ENCODE measurements at regions not wholly inside any gene's neighbourhood (a gene's known extent, or its start where the extent isn't known, plus 50 kb on each side); places are given as distances from the start of the nearest gene placed in this dataset.
"Not testable (repeated sequence)": the region's sequence is repeated elsewhere in the genome, so short reads cannot be mapped to it uniquely, and the experiment has no call there.

GRCh38 chr2:87198422-87198821 lies 176.8 kb upstream of the PLGLB1 start:
- DNase-seq (ENCODE audit: low spot score): not testable (repeated sequence)

GRCh38 chr2:87199228-87199627 lies 177.6 kb upstream of the PLGLB1 start:
- DNase-seq (ENCODE audit: low spot score): not testable (repeated sequence)

GRCh38 chr2:87204569-87205147 lies 183.0 kb upstream of the PLGLB1 start:
- not testable (repeated sequence) for DNase-seq (ENCODE audit: low spot score)

DNA sequence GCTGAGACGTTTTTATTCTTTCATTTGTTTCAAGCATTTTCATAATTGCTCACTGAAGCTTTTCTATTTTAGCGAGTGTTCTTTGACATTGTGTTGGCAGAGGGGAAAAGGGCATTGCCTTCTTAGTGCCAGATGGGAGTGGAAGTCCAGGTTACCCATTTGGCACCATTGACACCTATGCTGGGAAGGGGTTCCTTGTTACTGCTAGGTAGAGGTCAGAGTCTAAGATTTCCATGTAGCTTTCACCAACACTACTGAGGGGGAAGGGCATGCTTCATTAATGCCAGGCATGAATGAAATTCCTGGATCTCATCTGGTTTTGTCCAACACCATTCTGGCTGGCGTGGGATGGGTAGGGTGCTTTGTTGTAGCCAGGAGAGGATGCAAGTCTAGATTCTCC lies 191.3 kb upstream of the PLGLB1 start:
- DNase-seq (ENCODE audit: low spot score): not testable (repeated sequence)

DNA sequence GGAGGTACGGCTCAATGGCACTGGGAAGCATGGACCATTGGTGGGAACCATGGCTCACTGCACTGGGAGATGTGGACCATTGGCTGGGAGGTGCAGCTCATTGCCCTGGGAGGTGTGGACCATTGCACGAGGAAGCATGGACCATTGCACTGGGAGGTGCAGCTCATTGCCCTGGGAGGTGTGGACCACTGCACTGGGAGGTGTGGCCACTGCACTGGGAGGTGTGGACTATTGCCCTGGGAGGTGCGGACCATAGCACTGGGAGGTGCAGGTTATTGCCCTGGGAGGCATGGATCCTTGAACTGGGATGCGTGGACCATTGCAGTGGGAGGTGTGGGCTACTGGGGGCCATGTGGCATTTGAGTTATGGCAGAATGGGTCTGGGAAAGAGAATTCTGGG lies 195.4 kb upstream of the PLGLB1 start:
- not testable (repeated sequence) for DNase-seq (ENCODE audit: low spot score)

- DNase-seq (ENCODE audit: low spot score): not testable (repeated sequence)
Measured at GRCh38 chr2:87217741-87218410, 196.2 kb upstream of the PLGLB1 start.

DNA sequence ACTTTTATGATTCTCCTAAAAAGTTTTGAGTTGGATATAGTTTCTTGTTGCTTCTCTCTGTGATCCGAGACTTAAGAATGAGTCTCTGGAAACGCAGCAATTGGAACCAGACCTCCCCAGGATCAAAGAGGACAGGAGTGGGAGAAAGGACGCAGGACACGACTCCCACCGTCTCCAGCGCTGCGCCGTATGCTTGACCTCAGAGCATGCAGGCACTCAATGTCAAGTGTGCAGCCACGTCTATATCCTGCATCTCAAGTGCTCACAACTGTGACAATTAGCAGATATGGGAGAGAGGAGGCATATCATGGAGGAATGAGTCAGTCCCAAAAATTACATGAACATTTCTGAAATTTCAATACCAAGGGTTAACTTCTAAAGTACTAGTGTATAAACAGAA lies 199.0 kb upstream of the PLGLB1 start:
- not testable (repeated sequence) for DNase-seq (ENCODE audit: low spot score)

- DNase-seq (ENCODE audit: low spot score): not testable (repeated sequence)
Measured at GRCh38 chr2:87222131-87222530, 200.5 kb upstream of the PLGLB1 start.

GRCh38 chr2:87223873-87224272 lies 202.2 kb upstream of the PLGLB1 start:
- DNase-seq (ENCODE audit: low spot score): not testable (repeated sequence)

GRCh38 chr2:87229091-87229689 lies 207.5 kb upstream of the PLGLB1 start:
- not testable (repeated sequence) for DNase-seq (ENCODE audit: low spot score)

GRCh38 chr2:87229964-87230363 lies 208.3 kb upstream of the PLGLB1 start:
- DNase-seq (ENCODE audit: low spot score): not testable (repeated sequence)

DNA sequence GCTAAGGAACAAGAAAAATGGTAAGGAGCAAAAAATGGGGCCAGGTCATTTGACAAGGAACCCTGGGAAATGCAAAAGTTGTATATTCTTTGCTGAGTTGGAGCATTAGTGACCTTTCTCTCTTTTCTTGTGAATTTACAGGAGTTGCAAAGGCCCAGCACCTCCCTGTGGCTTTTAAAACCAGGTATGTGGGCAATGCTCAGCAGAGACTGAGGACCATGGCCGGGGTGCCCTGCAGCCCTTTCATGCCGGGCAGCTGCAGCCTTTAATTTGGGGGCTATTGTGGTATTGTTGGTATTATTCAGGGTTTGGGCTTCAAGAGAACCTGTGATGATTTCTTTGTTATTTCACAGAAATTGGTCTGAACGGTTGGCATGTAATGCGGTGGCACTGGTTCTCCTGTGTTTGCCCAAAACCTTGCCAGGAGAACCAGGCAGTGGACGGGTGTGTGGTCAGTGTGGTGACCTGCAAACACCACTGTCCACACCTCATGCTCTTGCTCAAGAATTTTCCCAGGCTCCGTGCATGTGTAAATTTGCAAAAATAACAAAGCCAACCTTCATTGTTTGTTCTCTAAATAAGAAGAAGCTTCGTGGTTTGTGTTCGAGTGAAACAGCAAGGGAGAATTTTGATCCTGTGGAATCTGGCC lies 213.8 kb upstream of the PLGLB1 start:
- DNase-seq (ENCODE audit: low spot score): not testable (repeated sequence)

GRCh38 chr2:87237570-87238336 lies 216.1 kb upstream of the PLGLB1 start:
- DNase-seq (ENCODE audit: low spot score): not testable (repeated sequence)

DNA sequence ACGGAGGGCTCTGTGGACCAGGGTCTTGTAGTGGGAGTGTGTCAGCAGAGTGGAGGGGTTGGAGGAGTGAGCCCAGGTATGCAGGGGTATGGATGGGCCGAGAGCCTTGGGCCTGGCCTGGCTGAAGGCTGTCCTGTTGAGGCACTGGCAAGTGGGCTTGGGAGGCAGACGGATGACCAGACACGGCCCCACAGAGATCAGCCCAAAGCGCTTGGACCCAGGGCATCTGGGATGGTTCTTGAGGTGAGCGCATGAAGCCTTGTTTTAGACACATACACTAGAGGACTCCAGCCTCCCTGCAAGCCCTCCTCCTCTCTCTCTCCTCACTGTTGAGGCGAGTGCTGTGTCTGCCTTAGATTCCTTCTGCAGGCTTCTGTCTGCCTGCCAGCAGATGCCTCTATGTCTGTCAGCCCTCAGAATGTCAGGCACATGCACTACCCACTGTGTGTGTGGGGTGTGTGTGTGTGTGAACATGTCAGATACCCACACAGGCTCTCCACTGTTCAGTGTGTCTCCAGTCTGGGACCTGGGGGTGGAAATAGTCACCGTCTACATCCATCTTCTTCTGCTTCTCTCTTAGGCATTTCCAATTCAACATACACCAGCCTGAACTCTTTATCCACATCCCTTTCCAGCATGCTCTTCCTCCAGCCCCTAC lies 218.0 kb upstream of the PLGLB1 start:
- DNase-seq (ENCODE audit: low spot score): not testable (repeated sequence)

DNA sequence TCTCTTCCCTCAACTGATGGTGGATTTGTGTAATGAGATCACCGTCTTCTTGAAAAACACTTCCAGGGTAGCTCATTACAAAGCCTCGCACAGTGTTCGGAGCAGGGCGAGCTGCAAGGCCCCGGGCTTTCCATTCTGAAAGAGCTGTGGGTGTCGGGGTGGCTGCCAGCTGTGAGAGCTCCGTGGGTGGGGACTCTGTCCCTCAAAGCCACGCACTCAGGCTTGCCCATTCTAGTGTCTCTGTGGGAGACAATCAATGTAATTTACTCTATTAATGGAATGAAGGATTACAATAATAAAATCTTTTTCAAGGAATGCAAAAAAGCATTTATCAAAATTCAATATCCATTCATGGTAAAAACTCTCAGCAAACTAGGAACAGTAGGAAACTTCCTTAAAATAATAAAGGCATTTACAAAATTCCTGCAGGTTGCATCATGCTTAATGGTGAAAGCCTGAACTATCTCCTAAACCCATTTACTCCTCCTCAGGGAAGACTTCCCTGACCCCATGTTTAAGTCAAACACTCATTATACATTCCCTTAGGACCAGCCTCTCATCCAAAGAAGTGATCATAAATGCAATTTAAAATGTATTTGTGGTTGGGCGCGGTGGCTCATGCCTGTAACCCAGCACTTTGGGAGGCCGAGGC lies 224.5 kb upstream of the PLGLB1 start:
- DNase-seq (ENCODE audit: low spot score): not testable (repeated sequence)

- DNase-seq (ENCODE audit: low spot score): not testable (repeated sequence)
Measured at GRCh38 chr2:87252046-87252445, 230.4 kb upstream of the PLGLB1 start.

- DNase-seq (ENCODE audit: low spot score): not testable (repeated sequence)
Measured at GRCh38 chr2:87254562-87254961, 232.9 kb upstream of the PLGLB1 start.

DNA sequence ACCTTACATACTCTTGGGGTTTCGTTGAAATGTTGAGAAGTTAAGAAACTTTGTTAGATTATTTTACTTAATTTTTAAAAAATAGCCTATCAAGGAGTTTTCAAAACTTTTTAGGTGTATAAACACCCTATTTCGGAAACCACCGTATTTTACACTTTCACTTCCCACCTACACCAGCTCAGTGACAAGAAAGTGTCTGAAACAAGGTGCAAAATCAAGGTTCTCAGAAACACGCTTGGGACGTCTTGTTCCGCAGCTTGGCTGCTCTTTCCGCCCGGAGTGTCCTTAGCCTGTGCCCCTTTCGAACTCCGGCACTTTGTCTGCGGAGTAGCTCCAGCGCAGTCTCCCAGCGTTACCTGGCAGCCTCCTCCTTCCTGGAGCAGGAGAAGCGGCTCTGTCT lies 233.8 kb upstream of the PLGLB1 start:
- DNase-seq (ENCODE audit: low spot score): not testable (repeated sequence)

DNA sequence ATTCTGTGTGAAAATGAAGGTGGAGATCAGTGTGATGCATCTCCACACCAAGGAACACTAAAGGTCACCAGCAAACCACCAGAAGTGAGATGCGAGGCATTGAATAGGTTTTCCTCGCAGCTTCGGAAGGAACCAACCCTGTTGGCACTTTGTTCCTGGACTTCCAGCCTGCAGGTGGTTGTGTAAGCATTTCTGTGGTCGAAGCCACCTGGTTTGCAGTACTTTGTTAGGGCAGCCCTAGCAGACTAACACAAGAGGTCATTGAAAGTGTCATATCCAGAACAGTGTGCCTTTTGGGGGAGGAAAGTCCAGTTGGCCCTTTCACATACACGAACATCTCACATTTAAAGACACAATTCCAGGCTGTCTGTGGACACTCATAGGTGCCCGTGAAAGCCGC lies 237.2 kb upstream of the PLGLB1 start:
- DNase-seq (ENCODE audit: low spot score): not testable (repeated sequence)

- not testable (repeated sequence) for DNase-seq (ENCODE audit: low spot score)
Measured at GRCh38 chr2:87262184-87262702, 240.6 kb upstream of the PLGLB1 start.
